NOMO-1 treated with DMSO at 0.1 percent for 48 hours (cell line): ENCODE measurements at regions not wholly inside any gene's neighbourhood (a gene's known extent, or its start where the extent isn't known, plus 50 kb on each side); places are given as distances from the start of the nearest gene placed in this dataset.
A peak's percentile ranks its signal among the peaks of the same experiment; 100 is the strongest.
"Not testable (repeated sequence)": the region's sequence is repeated elsewhere in the genome, so short reads cannot be mapped to it uniquely, and the experiment has no call there.

ENCODE experiments used
- DNase-seq: peaks from one replicate; lab custom pipeline; 2025; ENCODE audit not compliant: unreplicated experiment; lab: John Stamatoyannopoulos, UW

- no peak for DNase-seq
Measured at GRCh38 chr5:106397700-106398099, 1273.0 kb downstream of the EFNA5 start.

GRCh38 chr5:106393276-106393675 is 1277.5 kb downstream of the EFNA5 start:
- no peak for DNase-seq

GRCh38 chr5:106392766-106393165 is 1278.0 kb downstream of the EFNA5 start:
- no peak for DNase-seq

DNA sequence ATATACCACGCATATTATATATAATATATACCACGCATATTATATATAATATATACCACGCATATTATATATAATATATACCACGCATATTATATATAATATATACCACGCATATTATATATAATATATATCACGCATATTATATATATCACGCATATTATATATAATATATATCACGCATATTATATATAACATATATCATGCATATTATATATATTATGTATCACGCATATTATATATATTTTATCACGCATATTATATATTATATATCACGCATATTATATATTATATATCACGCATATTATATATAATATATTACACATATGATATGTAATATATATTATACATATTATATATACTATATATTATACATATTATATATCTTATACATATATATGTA is 1283.0 kb downstream of the EFNA5 start:
- DNase-seq, result not testable (repeated sequence)

DNA sequence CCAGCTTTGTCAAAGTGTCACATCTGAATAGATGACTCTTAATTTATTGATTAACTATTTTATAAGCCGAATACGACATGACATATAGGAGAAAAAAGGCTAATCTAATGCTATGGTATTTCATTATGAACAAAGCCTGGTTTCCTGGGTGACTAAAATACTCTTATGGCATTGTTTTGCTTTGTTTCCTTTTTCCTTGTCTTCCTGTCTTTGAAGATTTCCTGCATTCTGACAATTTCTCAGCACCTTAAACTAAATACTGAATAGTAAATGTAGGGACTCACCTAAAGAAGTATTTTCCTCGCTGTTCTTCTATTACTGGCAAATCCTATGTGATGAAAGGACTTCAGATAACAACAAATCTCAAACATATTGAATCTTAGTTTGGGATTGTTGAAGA is 1284.5 kb downstream of the EFNA5 start:
- DNase-seq, result no peak

DNA sequence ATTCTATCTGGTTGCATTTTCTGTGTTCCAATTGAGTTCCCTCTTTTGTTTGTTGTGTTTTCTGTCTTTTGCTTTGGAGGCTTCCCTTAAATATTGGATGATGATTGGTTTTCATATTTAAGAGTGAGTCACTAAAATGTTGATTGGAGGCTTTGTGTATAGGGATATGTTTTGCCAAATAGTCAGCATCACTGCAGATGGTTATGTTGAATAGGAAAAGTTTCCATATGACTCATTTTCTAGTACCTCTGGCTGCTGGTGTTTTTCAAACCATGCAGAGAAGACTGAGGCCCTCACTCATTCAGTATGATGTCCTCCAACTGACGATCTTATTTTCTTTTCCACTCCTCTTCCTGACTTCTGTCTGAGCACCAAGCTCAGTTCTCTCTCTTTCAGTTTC is 1290.0 kb downstream of the EFNA5 start:
- DNase-seq, result no peak

DNA sequence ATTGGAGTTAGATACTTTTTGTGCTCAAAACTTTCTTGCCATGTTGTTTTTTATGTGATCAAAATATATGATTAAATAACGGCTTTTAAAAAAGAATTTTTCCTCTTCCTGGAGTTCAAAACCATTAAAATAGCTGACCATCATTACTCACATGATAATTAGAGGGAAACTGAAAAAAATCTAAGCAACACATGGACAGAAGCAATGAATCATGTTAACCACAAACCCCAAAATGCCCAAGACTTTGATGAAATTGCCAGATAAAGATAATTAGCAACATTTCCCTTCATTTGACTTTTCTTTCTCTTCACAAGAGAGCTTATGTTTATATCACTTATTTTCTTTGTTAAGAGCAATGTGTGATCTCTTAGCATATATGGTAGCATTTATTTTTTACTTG is 1294.2 kb downstream of the EFNA5 start:
- DNase-seq, result peak; percentile 3

- DNase-seq, result no peak
Measured at GRCh38 chr5:106374956-106375355, 1295.8 kb downstream of the EFNA5 start.

DNA sequence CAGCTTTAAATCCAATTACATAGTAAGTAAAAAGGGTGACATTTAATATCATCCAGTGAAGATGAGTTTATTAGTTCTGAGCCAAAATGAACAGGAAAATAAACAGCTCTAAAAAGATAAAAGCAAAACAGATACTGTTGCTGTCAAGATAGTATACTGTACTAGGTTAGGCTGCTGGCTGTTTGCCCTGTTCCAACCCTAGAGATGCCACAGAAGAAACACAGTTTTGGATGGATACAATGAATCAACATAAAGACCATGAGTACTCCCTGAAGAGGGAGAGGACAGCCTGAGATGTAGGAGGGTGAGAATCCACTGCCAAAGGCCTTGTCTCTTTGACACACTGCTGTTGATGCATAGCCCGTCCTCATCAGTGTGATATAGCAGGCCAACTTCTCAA is 1302.7 kb downstream of the EFNA5 start:
- DNase-seq, result no peak

DNA sequence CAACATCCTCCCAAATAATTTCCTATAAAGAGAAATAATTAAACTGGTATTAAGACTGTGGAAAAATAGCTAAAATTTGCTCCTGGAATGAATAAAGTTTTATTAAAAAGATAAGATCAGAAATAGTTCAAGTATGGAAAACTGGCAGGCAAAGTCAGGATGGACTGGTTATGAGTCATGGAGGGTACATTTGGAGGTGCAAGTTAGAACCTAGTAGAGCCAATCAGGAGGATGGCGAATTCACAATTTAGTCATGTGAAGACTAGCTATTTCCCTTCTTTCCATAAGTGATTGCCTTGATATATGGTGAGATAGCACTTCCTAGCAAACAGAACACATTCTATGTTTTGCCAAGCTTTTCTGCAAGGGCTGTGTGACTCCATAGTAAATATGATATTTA is 1303.5 kb downstream of the EFNA5 start:
- DNase-seq, result no peak

- DNase-seq, result no peak
Measured at GRCh38 chr5:106363578-106363977, 1307.2 kb downstream of the EFNA5 start.

GRCh38 chr5:106361905-106362304 is 1308.8 kb downstream of the EFNA5 start:
- no peak for DNase-seq

DNA sequence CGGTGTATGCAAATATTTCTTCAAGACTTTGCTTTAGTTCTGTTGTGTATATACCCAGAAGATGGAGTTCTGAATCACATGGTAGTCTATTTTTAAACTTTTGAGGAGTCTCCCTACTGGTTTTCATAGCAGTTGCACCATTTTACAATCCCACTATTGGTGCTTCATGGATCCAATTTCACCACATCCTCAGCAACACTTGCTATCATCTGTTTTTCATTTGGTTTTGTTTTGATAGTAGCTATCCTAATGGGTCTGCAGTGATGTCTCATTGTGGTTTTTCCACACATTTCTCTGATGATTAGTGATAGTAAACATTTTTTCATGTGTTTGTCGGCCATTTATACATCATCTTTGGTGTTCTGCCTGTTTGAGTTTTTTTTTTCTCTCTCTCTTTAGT is 1339.3 kb downstream of the EFNA5 start:
- DNase-seq, result no peak

- DNase-seq, result no peak
Measured at GRCh38 chr5:106324356-106324755, 1346.4 kb downstream of the EFNA5 start.

GRCh38 chr5:106321242-106321641 is 1349.5 kb downstream of the EFNA5 start:
- DNase-seq, result no peak

DNA sequence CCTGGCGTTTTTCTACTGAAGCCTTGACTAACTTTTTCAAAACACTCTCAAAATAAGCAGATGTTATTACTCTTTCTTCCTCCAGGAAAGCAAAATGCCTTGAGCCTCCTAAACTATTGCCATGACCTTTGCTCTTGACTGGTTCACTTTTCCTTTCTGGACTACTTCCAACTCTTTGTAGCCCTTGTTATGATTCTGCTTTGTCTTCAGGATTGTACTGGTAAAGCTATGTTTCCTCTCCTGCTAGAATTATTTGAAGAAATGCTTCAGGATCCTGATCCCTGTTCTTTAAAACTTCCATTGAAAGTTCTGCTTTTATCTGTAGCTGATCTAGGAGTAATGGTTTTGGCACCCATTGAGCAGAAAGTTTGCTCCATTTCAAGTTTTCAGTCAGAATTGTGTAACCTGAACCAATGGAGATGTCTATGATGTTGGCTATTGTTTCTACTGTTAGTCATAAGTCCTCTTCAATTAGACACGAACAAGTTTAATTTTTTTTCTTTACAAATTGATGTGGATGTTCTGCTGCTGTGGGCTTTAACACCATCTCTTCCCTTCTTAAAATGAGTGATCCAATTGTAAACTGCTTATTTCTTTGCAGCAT is 1356.4 kb downstream of the EFNA5 start:
- no peak for DNase-seq

DNA sequence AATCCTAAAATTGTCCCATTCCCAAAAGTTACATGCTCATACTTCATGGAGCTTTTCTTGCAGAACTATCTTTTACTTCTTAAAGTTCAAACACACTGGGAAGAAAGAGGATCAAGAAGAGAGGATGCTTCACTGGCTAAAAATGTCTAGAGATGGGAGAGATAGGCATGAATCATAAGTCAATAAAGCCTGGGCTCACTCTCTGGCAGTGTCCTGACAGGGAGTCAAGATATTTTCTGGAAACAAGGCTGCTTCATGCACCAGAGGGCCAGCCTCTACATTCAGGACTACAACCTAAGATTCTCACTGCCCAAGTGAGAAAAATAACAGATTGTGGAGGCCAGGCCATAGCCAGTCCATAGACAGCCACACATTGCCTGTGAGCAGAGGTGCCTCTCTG is 1358.4 kb downstream of the EFNA5 start:
- no peak for DNase-seq

DNA sequence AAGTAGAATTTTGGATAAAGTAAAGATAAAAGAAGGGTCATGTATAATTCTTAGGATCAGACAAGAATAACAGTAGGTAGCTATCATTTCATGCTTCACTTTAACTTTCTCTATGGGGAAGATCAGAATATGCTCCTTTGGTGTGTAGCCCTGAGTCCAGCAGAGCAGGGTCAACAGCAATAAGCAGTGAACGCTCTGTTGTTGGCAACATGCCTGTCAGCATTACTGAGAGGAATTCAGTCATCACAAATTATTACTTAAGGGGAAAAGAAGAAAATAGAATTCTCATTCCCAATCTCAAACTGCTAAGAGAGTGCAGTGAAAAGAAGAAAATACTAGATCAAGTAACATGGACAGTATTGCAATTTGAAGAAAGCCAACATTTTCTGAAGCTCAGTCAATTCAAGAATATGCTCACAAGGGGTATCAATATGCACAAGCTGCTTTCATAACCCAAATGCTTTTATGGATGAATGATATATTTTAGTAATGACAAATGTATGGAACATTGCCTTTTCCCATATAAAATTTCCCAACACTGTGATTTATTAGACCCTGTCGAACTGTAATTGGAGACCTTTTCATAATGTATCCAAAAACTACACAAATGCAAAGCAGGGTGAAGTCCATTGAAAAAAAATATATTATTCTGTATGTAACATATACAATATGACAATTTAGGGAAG is 1359.4 kb downstream of the EFNA5 start:
- DNase-seq, result no peak

DNA sequence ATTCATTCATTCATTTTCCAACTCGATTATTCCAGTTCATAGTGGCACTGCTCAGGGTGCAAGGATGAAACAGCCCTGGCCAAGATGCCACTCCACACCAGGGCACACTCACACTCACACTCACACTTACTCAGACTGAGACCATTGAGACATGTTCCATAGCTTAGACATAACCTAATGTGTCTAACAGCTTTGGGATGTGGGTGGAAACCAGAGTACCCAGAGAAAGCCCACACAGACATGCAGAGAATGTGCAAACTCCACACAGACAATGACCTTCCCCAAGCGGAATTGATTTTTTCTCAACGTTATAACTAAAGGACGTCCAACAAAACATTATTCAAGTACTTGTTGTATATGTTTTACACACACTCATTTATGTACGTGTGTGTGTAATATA is 1363.5 kb downstream of the EFNA5 start:
- DNase-seq, result no peak

GRCh38 chr5:106306313-106307028 is 1364.3 kb downstream of the EFNA5 start:
- no peak for DNase-seq

- no peak for DNase-seq
Measured at GRCh38 chr5:106303911-106304310, 1366.8 kb downstream of the EFNA5 start.

GRCh38 chr5:106292654-106293053 is 1378.1 kb downstream of the EFNA5 start:
- no peak for DNase-seq
